Stimulated activated CD8-positive, alpha-beta memory T cell treated with anti-CD3 and anti-CD28 coated beads, Interleukin-15, amount 100 ng/mL, for 48 hours (primary cell): ENCODE measurements at regions not wholly inside any gene's neighbourhood (a gene's known extent, or its start where the extent isn't known, plus 50 kb on each side); places are given as distances from the start of the nearest gene placed in this dataset.

Source experiments
- DNase-seq, 2 donors: peaks; one replicate each; pipeline ENCODE4 v3.0.0-alpha.2; 2020; ENCODE audit warnings: low read depth in 2 of 2

DNA sequence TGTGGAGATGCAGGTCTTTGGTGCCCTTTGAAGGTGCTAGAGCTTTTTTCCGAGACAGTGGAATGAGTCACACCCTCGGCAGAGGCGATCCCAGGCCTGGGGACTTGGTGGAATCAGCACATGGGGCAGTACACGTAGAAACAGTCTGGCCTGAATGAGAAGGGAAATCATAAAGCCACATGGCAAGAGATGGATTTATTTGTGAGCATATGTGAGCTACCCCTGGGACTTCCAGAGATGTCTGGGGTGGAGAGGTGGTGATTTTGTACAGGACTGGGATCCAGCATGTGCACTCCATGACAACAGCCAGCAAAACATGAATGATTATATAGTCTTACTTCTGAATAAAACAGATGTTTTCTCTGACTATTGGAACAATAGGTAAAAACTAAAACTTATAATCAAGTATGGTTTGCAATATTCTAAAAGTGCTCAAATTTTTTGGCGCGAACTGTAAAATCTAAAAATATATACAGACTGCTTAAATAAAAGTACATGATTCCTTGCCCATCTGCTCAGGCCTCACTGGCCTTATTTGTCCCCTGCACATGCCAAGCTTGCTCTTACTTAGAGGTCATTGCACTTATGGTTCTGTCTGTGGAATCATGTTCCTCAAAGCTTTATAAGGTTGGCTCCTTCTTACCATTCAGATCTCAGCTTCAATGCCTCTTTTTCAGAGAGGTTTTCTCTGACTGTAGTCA, 54.7 kb upstream of the SMARCA2 start:
- no peak for DNase-seq

DNA sequence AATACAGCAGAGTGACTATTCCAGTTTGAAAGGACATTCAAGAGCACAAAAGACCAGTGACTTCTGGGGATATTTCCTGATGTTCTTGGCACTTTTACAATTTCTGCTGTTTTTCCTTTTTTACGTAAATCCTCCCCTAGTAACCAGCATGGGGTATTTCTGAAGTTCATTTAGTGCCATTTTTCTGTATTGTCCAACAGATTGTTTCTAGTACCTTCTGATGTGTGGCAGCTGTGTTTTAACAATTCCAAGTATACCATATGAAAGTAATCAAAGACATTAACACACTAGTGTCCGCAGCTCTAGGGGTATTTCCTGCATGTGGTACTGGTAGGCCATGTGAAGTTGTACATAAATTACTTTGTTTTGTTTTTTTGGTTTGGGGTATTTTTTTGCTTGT, 53.0 kb upstream of the SMARCA2 start:
- DNase-seq, result no peak

DNA sequence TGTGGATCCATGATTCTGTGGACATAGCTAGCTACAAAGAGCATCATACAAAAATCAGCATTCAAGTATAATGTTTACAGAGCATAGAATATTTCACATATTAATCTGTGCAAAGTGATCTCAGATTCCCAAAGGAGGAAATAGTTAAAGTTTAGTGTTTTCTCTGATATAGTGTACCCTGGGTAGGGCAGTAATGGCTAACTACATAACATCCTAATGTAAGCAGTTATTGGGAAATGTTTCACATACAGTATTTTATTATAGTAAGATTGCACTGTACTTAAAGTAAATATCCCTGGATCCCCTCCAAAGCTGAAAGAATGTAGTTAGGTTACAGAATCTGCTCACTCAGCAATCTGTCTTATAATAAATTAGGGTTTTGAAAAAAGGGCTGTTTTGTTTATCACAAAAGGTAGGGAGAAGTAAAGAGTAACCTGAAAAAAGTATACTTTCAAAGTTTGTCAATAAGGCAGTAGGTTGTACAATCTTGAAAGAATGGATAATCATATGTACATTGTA, 52.5 kb upstream of the SMARCA2 start:
- no peak for DNase-seq

DNA sequence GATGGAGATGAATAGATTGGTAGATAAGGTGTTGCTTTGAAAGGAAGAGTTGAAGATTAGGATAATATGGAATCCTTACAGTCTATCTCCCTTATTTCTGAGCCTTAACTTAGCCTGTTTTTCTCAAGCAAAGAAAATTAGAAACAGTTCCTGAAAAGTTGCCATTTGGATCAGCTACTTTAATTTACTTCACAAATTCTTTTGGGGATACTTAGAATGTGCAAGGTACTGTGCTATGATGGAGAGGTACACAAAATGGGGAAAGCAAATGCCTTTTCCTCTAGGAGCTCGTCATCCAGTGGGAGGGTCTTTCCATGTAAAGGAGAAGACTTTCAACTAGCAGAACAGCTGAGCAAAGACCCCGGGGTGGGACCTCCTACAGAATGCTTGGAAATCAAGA, 51.1 kb upstream of the SMARCA2 start:
- no peak for DNase-seq
